Natural killer cell (primary cell): ENCODE measurements at regions not wholly inside any gene's neighbourhood (a gene's known extent, or its start where the extent isn't known, plus 50 kb on each side); places are given as distances from the start of the nearest gene placed in this dataset.

Experiments
- ATAC-seq, 3 donors: fragments of 150-1000 bp in 2 of 3; fragments of 200-7000 bp in 1 of 3; cut with Tn5 transposase; 1 replicate in 1 of 3; 2 replicates in 2 of 3; pipeline ENCODE4 v1.10.0; 2021; ENCODE audit warnings: mild to moderate bottlenecking in 2 of 3, moderate library complexity in 2 of 3
- DNase-seq, 2 donors: peaks; one replicate each; pipeline versions ENCODE4 v3.0.0 to v3.0.0-alpha.2; 2013 to 2021; ENCODE audit warnings: mixed read lengths in 1 of 2
- H3K27ac ChIP-seq: one replicate; pipeline ENCODE4 v1.5.1; 2013; ENCODE audit warnings: mild to moderate bottlenecking, low read length
- H3K27me3 ChIP-seq: one replicate; pipeline ENCODE4 v1.6.1; 2013; ENCODE audit warnings: low read length; ENCODE audit not compliant: control insufficient read depth, insufficient read depth
- H3K36me3 ChIP-seq: one replicate; pipeline ENCODE4 v1.6.1; 2013; ENCODE audit warnings: low read length; ENCODE audit not compliant: control insufficient read depth, insufficient read depth
- H3K4me1 ChIP-seq: one replicate; pipeline ENCODE4 v1.6.1; 2013; ENCODE audit warnings: low read length; ENCODE audit not compliant: control insufficient read depth, insufficient read depth
- H3K4me3 ChIP-seq: one replicate; pipeline ENCODE4 v1.5.1; 2013; ENCODE audit warnings: low read length
- H3K9me3 ChIP-seq: one replicate; pipeline ENCODE4 v1.6.1; 2013; ENCODE audit warnings: low read length; ENCODE audit not compliant: control insufficient read depth, insufficient read depth
- H3K27ac Mint-ChIP-seq, 2 donors: one replicate each; pipeline ENCODE4 v1.8.0; 2022; ENCODE audit warnings: mild to moderate bottlenecking in 2 of 2, mixed read lengths in 2 of 2, moderate library complexity in 1 of 2
- H3K27me3 Mint-ChIP-seq, 2 donors: one replicate each; pipeline ENCODE4 v1.8.0; 2022; ENCODE audit warnings: low read depth in 2 of 2, mixed read lengths in 2 of 2
- H3K36me3 Mint-ChIP-seq: one replicate; pipeline ENCODE4 v1.8.0; 2022; ENCODE audit warnings: mixed read lengths
- H3K4me1 Mint-ChIP-seq, 2 donors: one replicate each; pipeline ENCODE4 v1.8.0; 2022; ENCODE audit warnings: mixed read lengths in 2 of 2
- H3K4me3 Mint-ChIP-seq: one replicate; pipeline ENCODE4 v1.8.0; 2022; ENCODE audit warnings: mild to moderate bottlenecking, moderate library complexity, mixed read lengths
- H3K9me3 Mint-ChIP-seq, 2 donors: one replicate each; pipeline ENCODE4 v1.8.0; 2022; ENCODE audit warnings: mixed read lengths in 2 of 2
- CTCF ChIP-seq: fragments of 200-600 bp; IDR thresholded peaks from one replicate; pipeline ENCODE4 v1.8.0; 2022; ENCODE audit warnings: antibody characterized with exemption
- WGBS: methylation state at CpG from one replicate; pipeline ENCODE4 v1.1.7; 2013; ENCODE audit warnings: missing lambda C conversion rate; ENCODE audit not compliant: insufficient coverage; 5-methylcytosine and 5-hydroxymethylcytosine counted together
- intact Hi-C: fragments of 100-400 bp; cut with micrococcal nuclease; formaldehyde crosslinking; loops from one replicate; pipeline ENCODE4 v1.14.2; 2022

- Mint-ChIP-seq H3K9me3 (peaks cover 10 to 12% of the 10 kb centered on the region in 2 donors), H3K36me3 (peaks cover 9% of the 10 kb centered on the region)
Measured at GRCh38 chr11:81211050-81211449, 1522.6 kb downstream of the FAM181B start.

GRCh38 chr11:81207421-81208054, 1526.1 kb downstream of the FAM181B start:
- Mint-ChIP-seq H3K27ac (no peak overlapping the region), H3K4me3 (no peak overlapping the region), H3K4me1 (no peaks in the 10 kb centered on the region), H3K27me3 (no peaks in the 10 kb centered on the region), H3K9me3 (peaks cover 6 to 11% of the 10 kb centered on the region in 2 donors), H3K36me3 (no peaks in the 10 kb centered on the region)
- Histone ChIP-seq H3K27ac (no peak overlapping the region), H3K9me3 (no peaks in the 10 kb centered on the region), H3K27me3 (no peaks in the 10 kb centered on the region), H3K36me3 (no peaks in the 10 kb centered on the region), H3K4me1 (no peaks in the 10 kb centered on the region), H3K4me3 (no peak overlapping the region)
- intact Hi-C loops: no loop called here
- ATAC-seq (no peak), DNase-seq (no peak)
- 94% methylated on average over 43 of the region's 43 CpGs for WGBS
- no peak for TF ChIP-seq CTCF

More at GRCh38 chr11:81211050-81211449, 1522.6 kb downstream of the FAM181B start:
- Histone ChIP-seq H3K9me3 (peaks cover 9% of the 10 kb centered on the region), H3K4me3 (no peak overlapping the region), H3K36me3 (no peaks in the 10 kb centered on the region), H3K27me3 (no peaks in the 10 kb centered on the region), H3K4me1 (no peaks in the 10 kb centered on the region), H3K27ac (no peak overlapping the region)
- H3K27me3 Mint-ChIP-seq: no peaks in the 10 kb centered on the region
- 81% methylated on average over 2 of the region's 4 CpGs for WGBS
- H3K27ac Mint-ChIP-seq: no peak overlapping the region
- TF ChIP-seq CTCF: no peak
- H3K4me3 Mint-ChIP-seq: no peak overlapping the region
- no peak for DNase-seq
- intact Hi-C loops: no loop called here
- no peaks in the 10 kb centered on the region for H3K4me1 Mint-ChIP-seq
- ATAC-seq: no peak

GRCh38 chr11:81203876-81204275, 1529.8 kb downstream of the FAM181B start:
- intact Hi-C loops: no loop called here
- 58% methylated on average over 1 of the region's 1 CpG for WGBS
- ATAC-seq (no peak), DNase-seq (no peak)
- Histone ChIP-seq H3K9me3 (no peaks in the 10 kb centered on the region), H3K27ac (no peak overlapping the region), H3K36me3 (no peaks in the 10 kb centered on the region), H3K4me3 (no peak overlapping the region), H3K4me1 (no peaks in the 10 kb centered on the region), H3K27me3 (no peaks in the 10 kb centered on the region)
- TF ChIP-seq CTCF: no peak
- H3K27me3 Mint-ChIP-seq: no peaks in the 10 kb centered on the region
- no peaks in the 10 kb centered on the region for H3K4me1 Mint-ChIP-seq
- H3K27ac Mint-ChIP-seq: no peak overlapping the region
- H3K36me3 Mint-ChIP-seq: no peaks in the 10 kb centered on the region
- no peak overlapping the region for H3K4me3 Mint-ChIP-seq
- peaks cover 5 to 13% of the 10 kb centered on the region in 2 donors for H3K9me3 Mint-ChIP-seq

- no peak for ATAC-seq
- 87% methylated on average over 3 of the region's 3 CpGs for WGBS
Measured at GRCh38 chr11:81197396-81197795, 1536.3 kb downstream of the FAM181B start.

More at GRCh38 chr11:81197396-81197795, 1536.3 kb downstream of the FAM181B start:
- no peaks in the 10 kb centered on the region for H3K27me3 Mint-ChIP-seq
- no peaks in the 10 kb centered on the region for H3K36me3 ChIP-seq
- H3K27me3 ChIP-seq: no peaks in the 10 kb centered on the region
- DNase-seq: no peak
- TF ChIP-seq CTCF: no peak
- no peak overlapping the region for H3K4me3 ChIP-seq
- no peaks in the 10 kb centered on the region for H3K4me1 ChIP-seq
- intact Hi-C loops: no loop called here
- H3K9me3 ChIP-seq: peaks cover 10% of the 10 kb centered on the region
- peaks cover 14 to 26% of the 10 kb centered on the region in 2 donors for H3K9me3 Mint-ChIP-seq
- H3K27ac ChIP-seq: no peak overlapping the region
- H3K27ac Mint-ChIP-seq: no peak overlapping the region
- peaks cover 5% of the 10 kb centered on the region for H3K36me3 Mint-ChIP-seq
- no peak overlapping the region for H3K4me3 Mint-ChIP-seq
- H3K4me1 Mint-ChIP-seq: no peaks in the 10 kb centered on the region
